ENCODE measurements at regions not wholly inside any gene's neighbourhood (a gene's known extent, or its start where the extent isn't known, plus 50 kb on each side); places are given as distances from the start of the nearest gene placed in this dataset.

DNA sequence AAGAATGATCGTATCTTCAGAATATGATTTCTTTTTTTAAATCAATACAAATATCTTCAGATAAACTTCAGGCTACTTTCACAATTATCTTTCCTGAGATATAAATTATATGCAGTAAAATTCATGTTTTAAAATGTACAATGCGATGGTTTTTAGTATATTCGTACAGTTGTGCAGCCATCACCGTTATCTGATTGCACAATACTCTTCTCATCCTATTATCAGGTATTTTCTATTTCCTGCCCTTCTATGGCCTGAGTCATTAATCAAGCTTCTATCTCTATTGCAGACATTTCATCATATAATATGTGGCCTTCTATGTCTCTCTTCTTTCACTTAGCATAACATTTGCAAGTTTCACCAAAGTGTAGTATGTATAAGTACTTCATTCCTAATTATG is 1360.2 kb upstream of the SLC10A2 start:
- no peak for DNase-seq

DNA sequence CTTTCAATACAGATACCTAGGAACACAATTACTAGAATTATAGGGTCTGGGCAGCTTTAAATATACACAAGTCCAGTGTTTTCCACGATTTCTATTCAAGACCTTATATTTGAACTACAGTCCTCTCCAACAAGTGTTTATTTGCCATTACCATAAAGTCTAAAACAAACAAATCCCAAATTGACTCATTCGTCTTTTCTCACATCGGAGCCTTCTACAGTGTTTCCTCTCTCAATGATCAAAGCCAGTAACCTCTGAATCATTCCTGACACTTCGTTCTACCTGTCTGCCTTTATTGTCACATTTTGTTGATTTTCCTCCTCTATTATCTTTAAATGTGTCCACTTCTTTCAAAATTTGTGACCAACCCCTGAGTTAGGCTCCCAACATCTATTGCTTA is 1356.5 kb upstream of the SLC10A2 start:
- DNase-seq = no peak

DNA sequence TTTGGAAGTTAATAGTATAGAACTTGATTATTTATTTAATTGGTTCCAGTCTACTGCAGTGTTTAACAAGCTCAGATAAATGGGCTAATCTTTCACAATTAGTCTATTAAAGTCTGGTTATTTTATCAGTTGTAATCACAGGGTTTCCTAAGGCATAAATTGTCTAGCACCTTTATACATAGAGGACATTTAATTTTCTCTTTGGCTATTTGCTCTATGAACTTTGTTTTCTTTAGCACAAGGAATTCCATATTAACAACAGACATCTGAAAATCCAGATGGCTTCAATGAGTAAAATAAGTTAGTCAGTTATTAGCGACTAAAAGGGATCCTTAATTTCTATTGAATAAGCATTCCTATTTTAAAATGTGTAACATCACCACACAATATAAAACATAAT is 1350.8 kb upstream of the SLC10A2 start:
- no peak for DNase-seq

DNA sequence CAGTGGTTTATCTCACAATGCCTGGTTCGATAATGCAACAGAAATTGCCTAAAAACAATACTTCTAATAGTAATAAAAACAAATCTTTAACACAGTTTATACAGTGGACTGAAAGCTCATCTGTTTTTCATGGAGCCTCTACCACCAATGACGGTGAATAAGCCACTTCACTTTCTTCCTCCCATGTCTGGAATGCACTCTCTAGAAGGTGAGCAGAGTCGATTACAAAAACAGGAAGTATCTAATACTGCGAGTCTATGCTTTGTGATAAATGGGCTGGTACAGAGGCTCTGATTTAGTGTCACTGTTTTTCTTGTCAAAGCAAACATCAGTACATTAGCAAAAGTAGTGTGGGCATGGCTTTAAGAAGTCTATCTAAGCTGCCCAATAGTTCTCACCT is 1348.6 kb upstream of the SLC10A2 start:
- no peak for DNase-seq

DNA sequence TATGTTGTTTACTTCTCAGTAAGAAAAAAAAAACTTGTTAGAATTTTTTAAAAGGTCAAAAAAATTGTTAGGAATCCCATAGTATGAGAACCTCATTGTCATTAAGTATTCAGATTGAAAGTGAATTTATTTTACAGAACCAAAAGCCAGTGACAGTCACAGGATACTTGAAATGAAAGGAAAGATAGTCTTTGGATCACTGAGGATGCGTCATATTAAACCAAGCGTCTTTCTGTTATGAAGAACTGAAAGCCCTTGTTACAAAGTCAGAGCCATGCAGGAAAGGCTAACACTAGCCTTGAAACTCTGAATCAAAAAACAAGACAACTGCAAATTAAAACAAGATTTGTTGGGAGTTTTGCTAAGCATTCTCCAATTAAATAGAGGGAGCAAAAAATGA is 1348.0 kb upstream of the SLC10A2 start:
- no peak for DNase-seq

DNA sequence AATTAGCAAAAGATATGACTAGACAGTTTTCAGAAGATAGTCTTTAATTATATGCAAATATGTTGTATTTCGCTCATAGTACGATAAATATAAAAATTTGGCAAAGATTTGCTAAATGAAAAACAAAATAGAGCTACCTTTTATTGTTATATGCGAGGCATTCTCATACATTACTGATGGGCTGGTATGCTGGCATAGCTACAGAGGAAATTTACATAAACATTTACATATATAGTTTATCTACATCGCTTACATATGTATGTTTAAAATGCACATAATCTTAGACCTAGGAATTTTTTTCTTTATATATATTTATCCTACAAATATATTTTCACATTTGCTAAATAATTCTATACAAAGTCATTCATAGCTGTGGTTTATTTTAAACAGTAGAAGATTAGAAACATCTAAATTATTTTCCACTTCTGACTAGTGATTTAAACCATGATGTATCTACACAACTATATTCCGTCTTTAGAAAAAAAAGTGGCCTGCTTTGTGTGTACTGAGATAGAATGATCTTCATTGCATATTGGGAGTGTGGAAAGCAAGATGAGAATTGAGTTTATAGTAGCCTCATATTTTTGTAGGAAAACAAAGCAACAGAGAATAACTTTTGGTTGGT is 1345.0 kb upstream of the SLC10A2 start:
- no peak for DNase-seq

DNA sequence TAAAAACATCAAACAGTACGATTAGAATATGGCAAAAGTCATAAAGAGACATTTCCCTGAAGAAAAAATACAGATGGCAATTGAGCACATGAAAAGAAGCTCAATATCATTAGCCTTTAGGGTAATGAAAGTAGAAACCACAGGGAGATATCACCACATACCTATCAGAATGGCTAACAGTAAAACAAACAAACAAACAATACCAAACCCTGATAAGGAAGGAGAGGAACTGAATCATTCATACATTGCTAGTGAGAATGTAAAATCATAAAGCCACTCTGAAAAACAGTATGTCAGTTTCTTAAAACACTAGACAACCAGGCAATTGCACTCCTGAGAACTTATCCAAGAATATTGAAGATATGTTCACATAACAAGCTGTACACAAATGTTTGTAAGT is 1342.5 kb upstream of the SLC10A2 start:
- no peak for DNase-seq

DNA sequence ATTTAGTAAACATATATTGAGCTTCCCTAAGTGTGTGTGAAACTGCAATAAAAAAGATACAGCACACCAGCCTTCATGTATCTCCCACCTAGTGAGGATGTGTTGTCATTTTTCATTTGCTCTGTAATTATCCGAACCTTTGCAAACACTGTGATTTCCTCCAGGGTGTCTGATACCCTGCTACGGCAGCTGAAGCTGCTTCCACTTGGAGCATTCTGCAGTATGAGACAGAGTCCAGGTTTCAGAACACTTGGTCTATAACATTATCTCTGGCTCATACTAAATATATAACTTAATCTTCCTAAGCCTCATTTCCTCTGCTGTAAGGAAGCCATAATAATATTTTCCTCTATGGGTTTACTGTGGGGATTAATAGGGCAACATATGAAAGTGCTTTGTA is 1338.1 kb upstream of the SLC10A2 start:
- DNase-seq = no peak

DNA sequence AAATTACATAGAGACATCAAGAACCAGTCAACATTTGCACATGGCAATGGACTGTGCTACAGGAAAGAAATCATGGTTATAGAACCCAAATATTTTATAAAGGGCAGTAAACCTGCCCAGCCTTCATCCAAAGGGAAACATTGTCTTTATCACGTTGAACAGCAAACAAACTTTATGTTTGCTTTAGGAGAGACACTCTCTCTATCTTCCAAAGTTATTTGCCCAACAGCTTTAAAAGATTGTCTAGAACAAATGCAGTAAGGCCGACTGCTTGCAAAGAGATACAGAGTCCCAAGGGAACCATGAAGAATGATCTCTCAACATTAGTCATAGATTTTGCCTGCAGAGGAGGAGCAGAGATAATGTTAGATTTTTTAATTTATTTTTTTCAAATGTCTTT is 1323.5 kb upstream of the SLC10A2 start:
- DNase-seq = no peak

DNA sequence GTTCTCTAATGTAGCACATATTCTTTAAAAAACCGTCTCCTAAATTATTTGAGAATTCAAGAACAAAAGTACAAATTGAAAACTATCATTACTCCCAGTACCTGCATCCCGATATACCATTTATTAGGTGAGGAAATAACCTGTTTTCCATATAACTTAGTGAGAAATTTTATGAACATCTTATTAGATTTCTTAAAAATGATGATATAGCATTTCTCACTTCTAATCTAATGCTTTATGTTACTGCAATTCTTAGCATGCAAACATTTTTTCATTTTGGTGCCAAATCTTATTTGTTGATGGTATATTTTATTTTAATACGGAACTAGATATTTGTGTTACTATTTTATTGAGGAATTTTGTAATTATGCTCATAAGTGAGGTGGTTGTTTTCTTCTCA is 1321.3 kb upstream of the SLC10A2 start:
- no peak for DNase-seq

DNA sequence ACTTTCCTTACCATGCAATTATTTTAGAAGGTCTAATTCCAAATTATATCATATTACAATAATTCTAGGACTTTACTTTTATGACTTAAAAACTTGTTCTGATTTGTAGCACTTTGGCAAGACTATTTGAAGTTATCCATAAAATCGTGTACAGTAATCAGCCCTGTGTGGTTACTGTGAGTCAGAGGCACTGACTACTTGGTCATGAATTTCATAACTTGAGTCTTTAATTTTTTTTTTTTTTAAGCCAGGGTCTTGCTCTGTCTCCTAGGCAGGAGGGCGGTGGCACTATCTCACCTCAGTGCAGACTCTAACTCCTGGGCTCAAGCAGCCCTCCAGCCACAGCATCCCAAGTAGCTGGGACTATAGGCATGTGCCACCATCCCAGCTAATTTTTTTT is 1319.2 kb upstream of the SLC10A2 start:
- no peak for DNase-seq

DNA sequence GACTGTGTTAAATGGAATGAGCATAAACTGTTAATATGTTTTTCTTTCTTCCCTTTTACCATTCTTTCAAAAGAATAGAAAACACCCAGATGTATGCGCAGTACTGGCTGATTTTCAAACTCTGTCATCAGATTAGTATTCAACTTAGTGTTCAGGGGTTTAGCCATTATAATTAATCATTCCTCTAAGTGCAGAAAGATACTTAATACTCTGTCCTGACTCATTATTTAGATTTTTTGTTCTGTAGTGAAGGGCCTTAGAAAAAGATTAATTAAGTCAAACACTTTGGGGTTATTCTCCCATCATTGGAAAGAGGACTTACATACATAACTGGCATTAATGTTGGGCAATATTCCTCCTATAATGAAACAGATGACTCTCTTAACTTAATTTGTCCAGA is 1316.7 kb upstream of the SLC10A2 start:
- no peak for DNase-seq

DNA sequence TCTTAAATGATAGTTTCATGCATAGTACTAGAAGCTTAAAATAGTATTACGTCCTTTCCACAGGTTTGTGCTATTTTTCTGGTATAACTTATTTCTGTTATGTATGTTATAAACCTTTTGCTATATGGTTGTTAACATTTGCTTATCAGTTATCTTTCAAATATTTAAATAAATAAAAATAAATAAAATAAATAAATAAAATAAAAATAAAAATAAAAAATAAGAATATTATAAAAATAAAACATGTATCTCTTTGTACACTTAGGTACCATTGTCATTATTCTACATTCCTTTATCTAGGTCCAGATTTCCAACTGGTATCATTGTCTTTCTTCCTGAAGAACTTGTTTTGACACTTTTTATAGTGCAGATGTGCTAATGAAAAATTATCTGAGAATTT is 1310.4 kb upstream of the SLC10A2 start:
- no peak for DNase-seq

DNA sequence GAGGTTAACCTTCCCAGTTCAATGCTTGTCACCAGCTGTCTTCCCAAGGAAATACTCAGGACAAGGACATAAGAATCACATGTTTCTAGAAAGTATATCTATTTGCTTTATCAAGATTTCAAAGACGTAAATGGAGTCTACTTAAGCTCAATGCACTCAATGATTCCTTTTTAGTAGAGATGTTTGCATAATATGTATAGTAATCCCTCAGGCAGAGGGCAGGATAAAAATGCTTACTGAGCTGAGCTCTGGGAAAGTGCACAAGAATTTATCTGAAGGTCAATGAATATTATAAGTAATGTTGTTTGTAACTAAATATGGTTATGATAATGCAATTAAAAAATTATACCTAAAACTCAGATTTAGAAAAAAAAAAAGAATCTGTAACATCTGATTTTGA is 1309.4 kb upstream of the SLC10A2 start:
- no peak for DNase-seq

DNA sequence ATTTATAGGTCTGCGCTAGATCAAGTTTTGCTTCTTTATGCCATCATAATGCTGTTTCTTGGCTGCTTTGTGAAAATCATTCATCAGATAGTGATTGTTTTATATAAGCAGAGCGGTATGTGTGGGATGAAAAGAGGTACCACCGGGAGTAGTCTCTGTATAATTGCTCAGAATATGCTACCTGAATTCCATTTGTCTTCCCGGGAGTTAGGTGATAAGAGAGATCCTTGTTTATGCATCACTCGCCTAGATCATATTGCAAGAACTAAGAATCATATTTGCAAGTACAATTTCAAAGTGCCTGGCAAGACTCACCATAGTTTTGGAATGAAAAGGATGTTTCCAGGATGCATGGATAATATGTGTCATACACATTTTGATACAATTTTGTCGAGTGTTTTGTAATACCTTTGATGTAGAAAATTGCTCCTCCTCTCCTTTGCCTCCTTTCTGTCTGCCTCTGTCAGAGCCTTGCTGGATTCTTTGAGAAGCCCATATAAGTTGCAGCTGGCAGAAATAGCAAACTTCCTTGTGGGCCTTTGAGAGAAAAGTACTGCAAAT is 1306.0 kb upstream of the SLC10A2 start:
- no peak for DNase-seq

DNA sequence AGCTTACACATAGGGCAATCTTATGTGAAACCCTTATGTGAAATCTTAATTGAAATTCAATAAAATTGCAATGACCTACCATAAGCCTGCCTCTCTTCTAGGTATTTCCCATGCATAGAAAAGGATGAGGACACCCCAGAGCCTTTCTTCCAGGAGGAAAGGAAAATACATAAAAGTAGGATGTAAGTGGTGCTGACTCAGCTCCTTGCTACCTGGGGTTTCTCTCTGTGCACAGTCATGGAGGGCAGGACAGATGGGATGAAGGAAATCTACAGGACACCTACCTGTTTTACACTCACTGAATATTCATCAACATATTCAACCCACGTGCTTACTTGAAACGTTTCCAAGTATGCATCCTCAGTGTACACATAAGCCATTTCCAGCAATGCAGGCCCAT is 1299.2 kb upstream of the SLC10A2 start:
- DNase-seq = no peak

DNA sequence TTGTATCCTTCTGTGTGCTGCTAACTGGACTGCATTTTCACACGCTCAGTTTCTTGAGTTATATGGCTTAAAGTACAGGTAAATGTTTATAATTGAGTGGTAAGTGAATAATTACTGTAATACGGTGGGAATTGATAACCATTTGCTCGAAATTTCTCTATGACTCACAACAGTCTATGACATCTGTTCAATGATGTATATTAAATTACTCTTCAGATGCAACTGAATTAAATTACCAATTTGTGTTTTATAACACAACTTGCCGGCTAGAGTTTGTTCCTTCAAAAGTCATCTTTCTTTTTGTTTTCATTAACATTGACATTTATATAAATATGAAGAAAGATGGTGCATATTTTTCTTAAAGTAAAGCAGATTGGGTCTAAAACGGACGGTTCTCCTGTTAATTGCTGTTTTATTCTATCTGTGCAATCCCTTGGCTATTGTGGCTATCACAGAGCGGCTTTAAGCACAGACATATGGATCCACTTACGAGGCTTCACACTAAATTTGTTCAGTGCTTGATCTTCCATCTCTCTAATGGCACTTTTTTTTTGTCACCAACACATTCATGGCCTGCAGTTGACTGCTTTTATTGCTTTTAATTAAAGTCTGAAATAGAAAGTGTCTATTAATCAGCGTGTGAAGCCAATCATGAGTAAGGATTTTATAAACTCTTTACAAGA is 1291.6 kb upstream of the SLC10A2 start:
- DNase-seq = no peak

DNA sequence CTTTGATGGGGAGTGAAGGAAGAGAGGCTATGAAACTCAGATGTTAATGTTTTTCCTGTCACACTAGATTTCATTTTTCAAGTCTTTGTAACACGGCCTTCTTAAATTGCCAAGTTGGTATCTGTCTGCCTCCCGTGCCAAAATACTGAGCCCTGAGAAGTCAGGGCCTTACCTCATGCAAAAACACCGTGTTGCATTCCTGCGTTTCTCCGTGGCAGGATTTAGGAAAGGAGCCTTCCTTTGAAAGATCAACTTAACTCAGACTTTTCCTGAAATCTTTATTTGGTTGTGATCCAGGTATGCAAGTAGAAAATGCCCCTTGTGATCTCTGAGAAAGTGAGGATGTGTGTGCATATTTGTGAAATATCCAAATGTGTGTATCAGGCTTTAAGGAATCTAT is 1291.0 kb upstream of the SLC10A2 start:
- DNase-seq = no peak

DNA sequence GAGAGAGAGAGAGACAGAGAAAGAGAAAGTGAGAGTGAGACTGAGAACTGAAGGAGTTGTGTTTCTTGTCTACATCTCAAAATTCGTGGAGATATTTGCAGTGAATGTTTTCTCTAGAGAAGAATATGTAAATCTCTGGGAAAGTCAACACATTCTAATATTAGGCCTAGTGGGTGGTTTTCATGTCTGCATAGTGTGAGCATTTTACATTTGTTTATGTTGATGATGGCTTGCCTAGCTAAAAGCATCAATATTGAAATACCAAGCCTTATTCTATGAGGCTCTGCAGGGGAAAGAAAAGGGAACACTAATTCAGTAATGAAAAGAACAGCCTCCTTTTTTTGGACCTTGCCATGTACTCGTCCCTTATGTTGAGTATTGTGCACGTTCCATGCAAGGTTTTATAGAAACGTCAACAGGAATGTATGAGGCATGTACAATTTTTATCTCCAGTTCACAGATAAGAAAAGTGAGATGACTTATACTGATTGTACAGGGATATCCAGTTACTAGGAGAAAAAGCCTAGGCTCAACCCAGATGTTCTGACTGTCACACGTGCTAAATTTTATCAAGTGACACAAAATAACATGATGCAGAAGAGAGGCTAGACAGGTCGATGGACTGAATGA is 1288.9 kb upstream of the SLC10A2 start:
- DNase-seq = no peak

DNA sequence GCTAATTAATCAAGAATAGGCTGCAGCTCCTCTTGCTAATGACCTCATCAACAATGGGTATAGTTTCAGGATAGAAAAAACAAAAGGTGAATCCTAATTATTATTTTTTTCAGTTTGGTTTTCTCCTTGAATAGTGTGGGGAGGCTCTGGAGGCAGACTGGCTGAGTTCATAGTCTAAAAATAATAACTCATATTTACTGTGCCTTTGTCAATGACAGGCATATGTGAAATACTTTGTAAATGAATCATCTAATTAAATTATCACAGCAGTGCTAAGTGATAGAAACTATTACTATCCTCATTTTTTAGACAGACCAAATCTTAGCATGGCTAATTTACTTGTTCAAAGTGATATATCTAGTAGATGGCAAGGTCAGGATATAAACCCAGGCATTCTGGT is 1261.0 kb upstream of the SLC10A2 start:
- no peak for DNase-seq

DNA sequence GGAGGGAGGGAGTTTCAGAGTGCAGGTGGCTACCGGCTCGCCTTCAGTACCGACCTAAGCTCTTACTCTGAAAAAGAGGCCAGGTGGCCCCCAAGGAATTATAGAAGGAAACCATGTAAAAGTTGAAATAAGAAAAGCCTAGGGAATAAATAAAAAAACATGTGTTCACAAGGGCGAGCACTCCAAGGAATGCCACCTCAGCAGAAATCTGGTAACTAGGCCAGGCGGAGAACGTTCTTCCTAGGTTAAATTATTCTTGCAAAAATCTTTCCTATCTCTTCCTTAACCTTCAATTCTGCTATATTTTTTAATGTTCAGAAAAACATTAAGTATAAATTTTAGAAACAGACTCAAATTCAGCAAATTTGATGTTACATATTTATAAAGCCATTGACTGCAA is 1260.3 kb upstream of the SLC10A2 start:
- DNase-seq = no peak

DNA sequence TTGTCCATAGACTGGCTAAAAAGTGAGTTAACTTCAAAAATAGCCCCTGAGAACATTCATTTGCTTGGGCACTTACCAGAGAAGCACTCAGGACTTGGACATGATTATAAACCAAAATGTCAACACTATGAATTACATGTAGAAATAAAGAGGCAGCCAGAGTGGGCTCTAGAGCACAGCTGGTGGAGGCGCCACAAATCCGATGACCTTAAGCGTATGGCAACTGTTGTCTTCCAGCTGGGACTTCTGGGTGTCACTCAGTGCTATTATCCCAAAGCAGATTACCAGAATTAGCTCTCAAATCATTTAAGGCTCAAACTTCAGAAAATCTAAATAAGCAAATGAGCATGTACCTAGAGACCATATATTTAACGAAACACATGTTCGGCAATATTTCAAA is 1255.5 kb upstream of the SLC10A2 start:
- no peak for DNase-seq

DNA sequence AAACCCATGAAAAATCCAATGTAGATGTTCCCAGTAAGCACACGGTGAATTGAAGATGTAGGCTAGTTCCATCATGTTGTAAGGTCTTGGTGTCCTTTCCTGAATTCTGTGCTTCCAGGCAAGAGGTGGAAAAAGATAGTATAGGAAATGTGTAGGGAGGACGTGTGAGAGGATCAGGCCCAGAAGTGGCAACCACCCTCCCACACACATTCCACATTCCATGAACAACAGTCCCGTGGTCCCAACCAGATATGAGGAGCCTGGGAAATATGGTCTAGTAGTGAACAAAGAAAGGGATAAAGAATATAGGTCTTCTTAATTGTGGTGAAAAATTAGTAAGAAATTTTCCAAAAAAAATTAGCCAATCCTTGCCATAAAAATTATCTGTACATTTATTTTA is 1254.2 kb upstream of the SLC10A2 start:
- DNase-seq = no peak

DNA sequence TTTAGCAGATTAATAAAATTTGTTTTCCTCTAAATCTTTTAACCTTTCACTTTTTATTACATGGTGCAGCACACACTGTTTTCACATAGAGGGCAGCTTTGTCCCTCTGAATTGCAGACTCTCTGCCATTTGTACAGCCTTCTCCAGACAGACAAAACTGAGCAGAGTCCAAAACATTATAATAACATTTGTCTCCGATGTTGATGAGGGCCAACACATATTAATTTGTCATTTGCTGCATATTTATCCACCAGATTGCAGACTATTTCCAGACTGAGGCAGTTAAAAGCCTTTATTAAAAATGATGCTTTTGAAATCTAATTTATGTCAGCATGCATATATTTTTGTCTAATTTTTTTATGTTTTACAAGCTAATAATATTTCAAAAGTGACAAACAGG is 1251.9 kb upstream of the SLC10A2 start:
- no peak for DNase-seq

DNA sequence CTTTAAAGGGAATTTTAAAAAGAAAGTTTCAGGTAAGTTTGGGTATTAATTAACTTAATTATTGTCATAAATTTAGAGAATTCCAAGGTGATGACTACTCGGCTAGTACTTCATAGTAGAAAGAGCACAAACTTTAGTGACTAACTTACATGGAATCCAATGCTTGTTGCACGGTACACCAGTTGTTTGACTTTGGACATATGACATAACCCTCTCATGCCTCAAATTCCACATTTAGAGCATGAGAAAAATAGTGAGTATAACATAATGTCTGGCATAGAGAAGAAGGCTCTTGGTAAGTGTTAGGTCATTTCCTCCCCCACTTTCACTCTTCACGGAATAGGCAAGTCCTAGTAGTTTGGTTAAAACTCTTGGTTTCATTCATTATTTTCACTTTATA is 1249.4 kb upstream of the SLC10A2 start:
- no peak for DNase-seq
